HEK293 (cell line): ENCODE measurements at regions not wholly inside any gene's neighbourhood (a gene's known extent, or its start where the extent isn't known, plus 50 kb on each side); places are given as distances from the start of the nearest gene placed in this dataset.

ENCODE experiments used
- AEBP2 ChIP-seq: fragments of 450-650 bp; formaldehyde crosslinking; IDR thresholded peaks from 2 replicates; pipeline ENCODE4 v1.5.1; 2016; ENCODE audit warnings: missing biosample characterization, missing genetic modification characterization, borderline replicate concordance
- CTCF ChIP-seq: fragments of 450-650 bp; formaldehyde crosslinking; IDR thresholded peaks from 2 replicates; pipeline ENCODE4 v1.5.1; 2016; ENCODE audit warnings: missing biosample characterization, missing genetic modification characterization
- FEZF1 ChIP-seq: fragments of 450-650 bp; formaldehyde crosslinking; IDR thresholded peaks from 2 replicates; pipeline ENCODE4 v1.5.1; 2016; ENCODE audit warnings: missing biosample characterization, missing genetic modification characterization

DNA sequence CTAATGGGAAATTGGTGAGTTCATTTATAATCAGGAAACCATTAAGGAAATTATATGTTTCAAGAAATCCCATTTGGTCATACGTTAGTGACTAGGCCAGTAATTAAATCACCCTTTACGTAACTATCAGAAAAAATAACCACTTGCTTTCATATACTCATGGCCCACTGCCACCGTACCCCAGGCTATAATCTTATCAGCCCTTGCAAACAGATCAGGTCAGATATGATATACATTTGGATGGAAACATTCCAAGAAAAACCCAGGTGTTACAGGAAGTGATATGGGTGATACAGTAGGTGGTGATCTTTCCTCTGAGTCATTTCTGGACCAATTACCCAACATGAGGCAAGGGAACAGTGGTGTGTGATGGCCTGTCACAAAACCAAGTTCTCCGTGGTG lies 481.0 kb upstream of the SEMA3A start:
- TF ChIP-seq FEZF1 (peak; percentile 62), AEBP2 (tag by site-specific recombination) (no peak), CTCF (tag by site-specific recombination) (no peak)
